Adrenal gland (tissue), 9 donors: ENCODE measurements at regions not wholly inside any gene's neighbourhood (a gene's known extent, or its start where the extent isn't known, plus 50 kb on each side); places are given as distances from the start of the nearest gene placed in this dataset.

ENCODE experiments used
- DNase-seq, 7 donors: peaks; one replicate each; pipeline ENCODE4 v3.0.0-alpha.2; 2019 to 2020
- H3K27ac ChIP-seq, 5 donors: fragments of 200-600 bp; sonication (generic) in 4 of 5; 1 replicate in 3 of 5; 2 replicates in 2 of 5; pipeline versions ENCODE4 v1.5.1 to v1.8.0; 2016 to 2020; ENCODE audit warnings: mild to moderate bottlenecking in 1 of 5
- H3K27me3 ChIP-seq: fragments of 200-600 bp; 2 replicates; pipeline ENCODE4 v1.8.0; 2021
- H3K36me3 ChIP-seq, 2 donors: fragments of 200-600 bp; replicated peaks in 1 of 2; 1 replicate in 1 of 2; 2 replicates in 1 of 2; pipeline versions ENCODE4 v1.5.1 to v1.8.0; 2018 to 2022
- H3K4me1 ChIP-seq, 2 donors: fragments of 200-600 bp; replicated peaks in 1 of 2; 1 replicate in 1 of 2; 2 replicates in 1 of 2; pipeline versions ENCODE4 v1.5.1 to v1.8.0; 2018 to 2021
- H3K4me3 ChIP-seq, 4 donors: fragments of 200-600 bp; sonication (generic) in 3 of 4; one replicate each; pipeline ENCODE4 v1.5.1; 2016 to 2018
- H3K9me3 ChIP-seq, 3 donors: fragments of 200-600 bp; sonication (generic) in 1 of 3; replicated peaks in 1 of 3; 1 replicate in 2 of 3; 2 replicates in 1 of 3; pipeline versions ENCODE4 v1.5.1 to v1.8.0; 2016 to 2021
- POLR2A ChIP-seq, 2 donors: fragments of 450-650 bp; IDR thresholded peaks; one replicate each; pipeline ENCODE4 v1.6.1; 2017; ENCODE audit warnings: antibody characterized with exemption in 2 of 2, mild to moderate bottlenecking in 2 of 2, moderate library complexity in 1 of 2
- WGBS, 4 donors: extraction: QIAGEN DNeasy Blood & Tissue Kit in 2 of 4; methylation state at CpG; one replicate each; pipeline versions ENCODE4 v1.1.5 to v1.1.7; 2013 to 2017; 5-methylcytosine and 5-hydroxymethylcytosine counted together
- intact Hi-C, 2 donors: fragments of 100-400 bp; cut with DNase I; formaldehyde crosslinking; loops; one replicate each; pipeline versions ENCODE4 v1.14.1 to v1.15.0; 2022 to 2023
- TF ChIP-seq, protein P1 (sequence below), 6 experiments: fragments of 450-650 bp in 4 of 6; fragments of 200-600 bp in 2 of 6; sonication (generic) in 1 of 6; IDR thresholded peaks; 1 replicate in 5 of 6; 2 replicates in 1 of 6; pipeline versions ENCODE4 v1.5.1 to v1.8.0; 2016 to 2021; ENCODE audit warnings: antibody characterized with exemption in 6 of 6, mild to moderate bottlenecking in 2 of 6, moderate library complexity in 1 of 6
- donor health status: healthy with polysubstance abuse.
- donor health status: Bipolar disorder and iron deficiency.
- donor health status: DM: yes; HTN: yes; CAD: no.
- donor health status: DM: no; HTN: no; CAD: no.
- donor health status: DM: no; HTN: no; CAD: no.

DNA sequence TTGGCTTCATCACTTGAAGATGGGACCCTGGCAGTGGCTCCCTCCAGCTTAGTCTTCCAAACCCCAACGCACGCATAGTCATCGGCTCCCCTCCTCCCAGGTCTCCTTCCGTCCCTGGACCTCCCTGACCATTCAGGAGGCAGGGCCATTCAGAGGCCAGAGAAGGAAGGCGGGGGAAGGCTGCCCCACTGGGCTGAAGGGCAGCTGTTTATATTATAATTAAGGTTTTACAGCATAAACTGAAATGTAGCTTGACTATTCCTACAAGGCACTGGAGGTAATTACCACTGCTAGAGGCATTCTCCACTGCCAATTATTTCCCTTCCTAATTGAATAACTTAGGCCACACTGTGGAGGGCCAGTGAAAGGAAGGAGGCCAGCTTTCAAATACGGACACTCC, 170.6 kb upstream of the PROX1 start:
- H3K36me3 ChIP-seq = no peaks in the 10 kb centered on the region
- TF ChIP-seq, protein P1, sequence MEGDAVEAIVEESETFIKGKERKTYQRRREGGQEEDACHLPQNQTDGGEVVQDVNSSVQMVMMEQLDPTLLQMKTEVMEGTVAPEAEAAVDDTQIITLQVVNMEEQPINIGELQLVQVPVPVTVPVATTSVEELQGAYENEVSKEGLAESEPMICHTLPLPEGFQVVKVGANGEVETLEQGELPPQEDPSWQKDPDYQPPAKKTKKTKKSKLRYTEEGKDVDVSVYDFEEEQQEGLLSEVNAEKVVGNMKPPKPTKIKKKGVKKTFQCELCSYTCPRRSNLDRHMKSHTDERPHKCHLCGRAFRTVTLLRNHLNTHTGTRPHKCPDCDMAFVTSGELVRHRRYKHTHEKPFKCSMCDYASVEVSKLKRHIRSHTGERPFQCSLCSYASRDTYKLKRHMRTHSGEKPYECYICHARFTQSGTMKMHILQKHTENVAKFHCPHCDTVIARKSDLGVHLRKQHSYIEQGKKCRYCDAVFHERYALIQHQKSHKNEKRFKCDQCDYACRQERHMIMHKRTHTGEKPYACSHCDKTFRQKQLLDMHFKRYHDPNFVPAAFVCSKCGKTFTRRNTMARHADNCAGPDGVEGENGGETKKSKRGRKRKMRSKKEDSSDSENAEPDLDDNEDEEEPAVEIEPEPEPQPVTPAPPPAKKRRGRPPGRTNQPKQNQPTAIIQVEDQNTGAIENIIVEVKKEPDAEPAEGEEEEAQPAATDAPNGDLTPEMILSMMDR (IDR thresholded peaks at IDR 0.05) = no peak
- TF ChIP-seq POLR2A (IDR thresholded peaks at IDR 0.05) = no peak
- intact Hi-C loops = no loop called here
- 89 to 93% (median 90%) methylated on average over 5 to 6 of the region's 6 CpGs for WGBS, 4 donors
- no peak for DNase-seq
- no peaks in the 10 kb centered on the region for H3K27me3 ChIP-seq
- no peak overlapping the region for H3K27ac ChIP-seq
- no peaks in the 10 kb centered on the region for H3K9me3 ChIP-seq
- no peaks in the 10 kb centered on the region for H3K4me1 ChIP-seq
- H3K4me3 ChIP-seq = no peak overlapping the region

DNA sequence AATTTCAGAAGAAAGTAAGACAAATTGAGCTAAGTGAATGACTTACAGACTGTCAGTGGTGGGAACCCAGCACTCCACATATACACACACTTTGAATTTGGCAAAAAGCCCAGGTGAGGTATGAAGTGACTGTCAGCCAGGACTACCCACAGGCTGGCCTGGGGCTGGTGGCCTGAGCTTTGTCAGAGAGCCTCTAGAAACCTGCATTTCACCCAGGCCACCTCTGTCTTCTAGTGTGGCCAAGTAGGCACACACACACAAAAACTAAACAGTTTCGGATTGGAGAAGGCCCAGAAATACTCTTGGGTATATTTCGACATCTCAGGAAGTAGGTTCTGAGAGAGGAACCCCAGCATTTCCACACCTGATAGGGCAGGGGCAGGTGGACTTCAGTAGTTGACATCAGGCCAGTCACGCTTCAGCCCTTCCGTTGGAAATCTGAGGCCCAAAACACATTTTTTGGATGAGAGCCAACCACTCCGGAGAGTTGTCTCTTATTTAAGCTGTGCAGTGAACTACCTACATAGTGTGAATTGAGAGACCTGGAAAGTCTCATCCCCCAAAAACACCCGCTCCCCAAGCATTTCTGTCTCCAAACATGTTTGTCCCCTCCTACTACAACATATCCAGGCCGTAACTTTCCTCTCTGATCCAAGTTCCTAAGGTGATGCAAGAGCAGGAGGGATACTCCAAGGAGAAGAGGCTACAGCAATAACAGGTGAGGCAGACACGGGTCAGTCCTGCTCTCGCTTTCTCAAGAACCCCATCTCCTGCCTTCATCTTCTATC, 167.2 kb upstream of the PROX1 start:
- H3K36me3 ChIP-seq = no peaks in the 10 kb centered on the region
- intact Hi-C loops = no loop called here
- no peak for DNase-seq
- H3K27ac ChIP-seq = no peak overlapping the region
- H3K4me1 ChIP-seq = no peaks in the 10 kb centered on the region
- TF ChIP-seq, protein P1 (IDR thresholded peaks at IDR 0.05) = no peak
- TF ChIP-seq POLR2A (IDR thresholded peaks at IDR 0.05) = no peak
- 80 to 95% (median 87%) methylated on average over 9 of the region's 9 CpGs for WGBS, 4 donors
- no peaks in the 10 kb centered on the region for H3K27me3 ChIP-seq
- H3K4me3 ChIP-seq = no peak overlapping the region
- no peaks in the 10 kb centered on the region for H3K9me3 ChIP-seq

DNA sequence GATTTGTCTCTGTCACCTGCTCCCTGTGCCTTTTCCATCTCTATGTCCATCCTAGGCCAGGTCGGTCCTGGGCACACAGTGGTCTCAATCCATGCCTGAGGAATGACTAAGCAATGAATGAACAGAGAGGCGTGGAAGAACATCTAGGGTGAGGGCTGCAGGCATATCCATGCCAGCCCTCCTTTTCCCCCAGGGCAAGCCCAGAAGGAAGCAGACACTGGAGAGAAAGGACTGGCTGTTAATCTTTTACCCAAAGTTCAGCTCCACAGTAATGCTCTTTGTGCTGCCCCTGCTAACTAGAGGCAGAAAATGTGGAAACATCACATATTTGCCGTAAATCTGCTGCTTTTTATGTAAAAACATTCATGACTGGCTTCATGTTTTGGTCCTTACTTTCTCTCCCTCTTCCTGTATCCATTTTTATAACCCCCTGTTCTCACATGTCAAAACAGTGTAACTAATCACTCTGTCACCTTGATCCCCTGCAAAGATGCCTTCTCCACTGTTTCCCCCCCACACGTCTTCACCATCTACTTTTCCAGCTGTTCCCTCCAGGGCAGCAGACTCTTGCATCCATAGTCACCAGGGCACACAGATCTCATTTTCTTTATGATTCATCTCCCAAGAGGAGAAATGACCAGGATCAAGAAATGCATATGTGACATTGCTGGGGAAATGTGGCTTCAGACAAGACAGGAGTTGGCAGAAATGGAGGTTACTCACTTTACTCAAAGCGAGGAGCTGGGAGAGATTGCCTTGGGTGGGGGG, 166.4 kb upstream of the PROX1 start:
- no peak overlapping the region for H3K4me3 ChIP-seq
- H3K36me3 ChIP-seq = no peaks in the 10 kb centered on the region
- no peak for DNase-seq
- no peaks in the 10 kb centered on the region for H3K4me1 ChIP-seq
- intact Hi-C loops = no loop called here
- H3K27ac ChIP-seq = no peak overlapping the region
- H3K27me3 ChIP-seq = no peaks in the 10 kb centered on the region
- 81 to 89% (median 84%) methylated on average over 5 of the region's 5 CpGs for whole genome bisulfite sequencing, 4 donors
- TF ChIP-seq POLR2A (IDR thresholded peaks at IDR 0.05) = no peak
- TF ChIP-seq, protein P1 (IDR thresholded peaks at IDR 0.05) = no peak
- no peaks in the 10 kb centered on the region for H3K9me3 ChIP-seq

DNA sequence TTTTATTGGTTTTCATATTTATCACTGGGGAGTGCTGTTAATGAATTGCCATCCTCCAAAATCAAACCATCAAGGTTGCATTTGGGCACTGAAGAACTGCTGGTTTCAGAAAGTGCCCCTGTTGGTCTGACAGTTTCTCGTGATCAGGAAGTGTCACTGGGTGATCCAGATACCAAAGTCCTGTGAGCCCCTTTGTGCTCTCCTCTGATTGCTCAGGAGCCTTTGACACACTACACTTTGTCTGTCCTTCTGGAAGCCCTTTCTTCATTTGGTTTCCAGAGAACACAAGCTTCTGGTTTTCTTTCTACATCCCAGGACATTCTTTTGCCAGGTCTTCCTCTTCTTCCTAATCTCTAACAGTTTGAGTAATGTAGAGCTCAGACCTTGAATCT, 165.8 kb upstream of the PROX1 start:
- Histone ChIP-seq H3K27me3 (no peaks in the 10 kb centered on the region), H3K27ac (no peak overlapping the region), H3K4me1 (no peaks in the 10 kb centered on the region), H3K4me3 (no peak overlapping the region), H3K36me3 (no peaks in the 10 kb centered on the region), H3K9me3 (no peaks in the 10 kb centered on the region)
- intact Hi-C loops = no loop called here
- no peak for DNase-seq
- no peak for TF ChIP-seq POLR2A (IDR thresholded peaks at IDR 0.05)
- TF ChIP-seq, protein P1 (IDR thresholded peaks at IDR 0.05) = no peak
- WGBS, 4 donors = 0% methylated on average over 1 of the region's 1 CpG
